CD14-positive monocyte (primary cell): ENCODE measurements at regions not wholly inside any gene's neighbourhood (a gene's known extent, or its start where the extent isn't known, plus 50 kb on each side); places are given as distances from the start of the nearest gene placed in this dataset.
"Not testable (repeated sequence)": the region's sequence is repeated elsewhere in the genome, so short reads cannot be mapped to it uniquely, and the experiment has no call there.

Experiments
- DNase-seq, 3 donors: peaks; one replicate each; pipeline ENCODE4 v3.0.0-alpha.2; 2011 to 2022
- H2AFZ ChIP-seq: 2 replicates; pipeline ENCODE4 v1.6.0; 2012; ENCODE audit warnings: mild to moderate bottlenecking, low read depth, low read length, inconsistent platforms; ENCODE audit not compliant: insufficient read depth, poor library complexity, severe bottlenecking
- H3K27ac ChIP-seq, 2 donors: 1 replicate in 1 of 2; 2 replicates in 1 of 2; pipeline ENCODE4 v1.5.1; 2012 to 2013; ENCODE audit warnings: low read length in 2 of 2, control low read depth in 1 of 2, inconsistent platforms in 1 of 2, low read depth in 1 of 2, mild to moderate bottlenecking in 1 of 2
- H3K27me3 ChIP-seq, 2 donors: one replicate each; pipeline versions ENCODE4 v1.6.0 to v1.6.1; 2011 to 2013; ENCODE audit warnings: low read length in 2 of 2; ENCODE audit not compliant: control insufficient read depth in 2 of 2, insufficient read depth in 2 of 2
- H3K36me3 ChIP-seq, 2 donors: replicated peaks in 1 of 2; 1 replicate in 1 of 2; 2 replicates in 1 of 2; pipeline versions ENCODE4 v1.5.1 to v1.6.1; 2012 to 2013; ENCODE audit warnings: low read length in 2 of 2, control low read depth in 1 of 2, inconsistent platforms in 1 of 2, mild to moderate bottlenecking in 1 of 2; ENCODE audit not compliant: insufficient read depth in 2 of 2, control insufficient read depth in 1 of 2
- H3K4me1 ChIP-seq, 2 donors: 1 replicate in 1 of 2; 2 replicates in 1 of 2; pipeline versions ENCODE4 v1.5.1 to v1.6.1; 2012 to 2013; ENCODE audit warnings: low read length in 2 of 2, control low read depth in 1 of 2, inconsistent platforms in 1 of 2, mild to moderate bottlenecking in 1 of 2, moderate library complexity in 1 of 2; ENCODE audit not compliant: insufficient read depth in 2 of 2, control insufficient read depth in 1 of 2
- H3K4me2 ChIP-seq: replicated peaks from 2 replicates; pipeline ENCODE3; 2012; ENCODE audit warnings: low read length, moderate library complexity, mild to moderate bottlenecking; ENCODE audit not compliant: poor library complexity, severe bottlenecking; ENCODE audit errors: extremely low read depth
- H3K4me3 ChIP-seq, 3 experiments: fragments of 200-600 bp in 1 of 3; sonication (generic) in 1 of 3; replicated peaks in 1 of 3; 1 replicate in 2 of 3; 2 replicates in 1 of 3; pipeline ENCODE4 v1.5.1; 2011 to 2013; ENCODE audit warnings: low read length in 3 of 3, mild to moderate bottlenecking in 3 of 3, control low read depth in 2 of 3, low read depth in 2 of 3, inconsistent platforms in 1 of 3, moderate library complexity in 1 of 3
- H3K79me2 ChIP-seq: 2 replicates; pipeline ENCODE4 v1.6.0; 2012; ENCODE audit warnings: mild to moderate bottlenecking, control low read depth, inconsistent platforms, low read length, moderate library complexity; ENCODE audit not compliant: insufficient read depth
- H3K9ac ChIP-seq: 2 replicates; pipeline ENCODE4 v1.6.0; 2017; ENCODE audit warnings: low read length, mild to moderate bottlenecking; ENCODE audit not compliant: insufficient read depth, poor library complexity, severe bottlenecking
- H3K9me3 ChIP-seq, 2 donors: replicated peaks in 1 of 2; 1 replicate in 1 of 2; 2 replicates in 1 of 2; pipeline versions ENCODE4 v1.5.1 to v1.6.1; 2012 to 2013; ENCODE audit warnings: low read length in 2 of 2, control low read depth in 1 of 2; ENCODE audit not compliant: control insufficient read depth in 1 of 2, insufficient read depth in 1 of 2
- H4K20me1 ChIP-seq: 2 replicates; pipeline ENCODE4 v1.6.0; 2012; ENCODE audit warnings: mild to moderate bottlenecking, low read length, control low read depth, moderate library complexity; ENCODE audit not compliant: insufficient read depth
- H3K27ac Mint-ChIP-seq, 7 donors: one replicate each; pipeline ENCODE4 v1.8.0; 2020; ENCODE audit warnings: mild to moderate bottlenecking in 7 of 7, mixed read lengths in 7 of 7, moderate library complexity in 6 of 7, inconsistent platforms in 2 of 7
- H3K27me3 Mint-ChIP-seq, 3 donors: one replicate each; pipeline ENCODE4 v1.8.0; 2021 to 2022; ENCODE audit warnings: low read depth in 3 of 3, mild to moderate bottlenecking in 3 of 3, mixed read lengths in 3 of 3, moderate library complexity in 3 of 3, inconsistent platforms in 1 of 3
- H3K36me3 Mint-ChIP-seq, 2 donors: one replicate each; pipeline ENCODE4 v1.8.0; 2020; ENCODE audit warnings: mixed read lengths in 2 of 2, inconsistent platforms in 1 of 2, mild to moderate bottlenecking in 1 of 2
- H3K4me1 Mint-ChIP-seq: one replicate; pipeline ENCODE4 v1.8.0; 2020; ENCODE audit warnings: mild to moderate bottlenecking, mixed read lengths
- H3K4me3 Mint-ChIP-seq, 2 donors: one replicate each; pipeline ENCODE4 v1.8.0; 2020; ENCODE audit warnings: mild to moderate bottlenecking in 2 of 2, mixed read lengths in 2 of 2, moderate library complexity in 1 of 2
- H3K9me3 Mint-ChIP-seq, 7 donors: one replicate each; pipeline ENCODE4 v1.8.0; 2020 to 2022; ENCODE audit warnings: mixed read lengths in 7 of 7, mild to moderate bottlenecking in 6 of 7, moderate library complexity in 6 of 7, inconsistent platforms in 2 of 7
- CTCF ChIP-seq: fragments of 200-600 bp; IDR thresholded peaks from one replicate; pipeline ENCODE4 v1.8.0; 2022; ENCODE audit warnings: antibody characterized with exemption, mild to moderate bottlenecking
- WGBS: methylation state at CpG from one replicate; pipeline ENCODE4 v1.1.5; 2013; ENCODE audit warnings: missing lambda C conversion rate; ENCODE audit not compliant: insufficient coverage; 5-methylcytosine and 5-hydroxymethylcytosine counted together
- intact Hi-C, 2 donors: fragments of 100-400 bp; cut with micrococcal nuclease; formaldehyde crosslinking; loops; one replicate each; pipeline versions ENCODE4 v1.15.0 to v1.15.1; 2023

GRCh38 chr18:38644875-38645641 lies 1079.5 kb upstream of the CELF4 start:
- peaks cover 0 to 16% (median 4%) of the 10 kb centered on the region in 7 donors for H3K9me3 Mint-ChIP-seq

GRCh38 chr18:38642711-38643110 lies 1077.1 kb upstream of the CELF4 start:
- no peak overlapping the region for H3K4me2 ChIP-seq

More at GRCh38 chr18:38644875-38645641, 1079.5 kb upstream of the CELF4 start:
- H3K36me3 ChIP-seq = no peaks in the 10 kb centered on the region
- H3K79me2 ChIP-seq = no peaks in the 10 kb centered on the region
- no peak overlapping the region for H2AFZ ChIP-seq
- no peaks in the 10 kb centered on the region for H3K4me1 ChIP-seq
- H3K27ac Mint-ChIP-seq = no peak overlapping the region
- 82% methylated on average over 3 of the region's 4 CpGs for WGBS
- no peak for DNase-seq
- H3K4me1 Mint-ChIP-seq = no peaks in the 10 kb centered on the region
- no peak overlapping the region for H3K9ac ChIP-seq
- no peaks in the 10 kb centered on the region for H3K27me3 ChIP-seq
- H3K4me2 ChIP-seq = no peak overlapping the region
- H3K4me3 ChIP-seq = no peak overlapping the region
- intact Hi-C loops = no loop called here
- H3K9me3 ChIP-seq = peaks cover 0 to 3% of the 10 kb centered on the region in 2 donors
- no peak overlapping the region for H3K27ac ChIP-seq
- no peaks in the 10 kb centered on the region for H3K36me3 Mint-ChIP-seq
- no peaks in the 10 kb centered on the region for H3K27me3 Mint-ChIP-seq
- H4K20me1 ChIP-seq = no peaks in the 10 kb centered on the region
- no peak overlapping the region for H3K4me3 Mint-ChIP-seq
- no peak for TF ChIP-seq CTCF

GRCh38 chr18:38639700-38640099 lies 1074.1 kb upstream of the CELF4 start:
- 45% methylated on average over 2 of the region's 9 CpGs for WGBS
- H3K79me2 ChIP-seq, intact Hi-C loops, H3K36me3 Mint-ChIP-seq, H3K4me2 ChIP-seq, DNase-seq, H3K36me3 ChIP-seq, H3K4me3 Mint-ChIP-seq, H3K4me1 ChIP-seq, H2AFZ ChIP-seq, H3K27ac Mint-ChIP-seq, H3K27me3 Mint-ChIP-seq, H3K27ac ChIP-seq, H3K27me3 ChIP-seq, H3K4me3 ChIP-seq, H3K4me1 Mint-ChIP-seq, H3K9ac ChIP-seq, H4K20me1 ChIP-seq: not testable (repeated sequence)
- peaks cover 13 to 16% of the 10 kb centered on the region in 2 donors for H3K9me3 ChIP-seq
- peaks cover 8 to 31% (median 12%) of the 10 kb centered on the region in 7 donors for H3K9me3 Mint-ChIP-seq

More at GRCh38 chr18:38642711-38643110, 1077.1 kb upstream of the CELF4 start:
- peaks cover 13 to 16% of the 10 kb centered on the region in 2 donors for H3K9me3 ChIP-seq
- no peak overlapping the region for H3K27ac ChIP-seq
- Mint-ChIP-seq H3K4me1 (no peaks in the 10 kb centered on the region), H3K27ac (no peak overlapping the region), H3K36me3 (no peaks in the 10 kb centered on the region), H3K4me3 (no peak overlapping the region), H3K9me3 (peaks cover 8 to 30% (median 11%) of the 10 kb centered on the region in 7 donors), H3K27me3 (no peaks in the 10 kb centered on the region)
- WGBS = no CpG with 5 or more reads among the region's 3 CpGs
- no peaks in the 10 kb centered on the region for H3K4me1 ChIP-seq
- no peak for DNase-seq
- H3K9ac ChIP-seq = no peak overlapping the region
- no peaks in the 10 kb centered on the region for H3K27me3 ChIP-seq
- intact Hi-C loops = no loop called here
- H3K79me2 ChIP-seq = no peaks in the 10 kb centered on the region
- no peak overlapping the region for H3K4me3 ChIP-seq
- no peaks in the 10 kb centered on the region for H3K36me3 ChIP-seq
- TF ChIP-seq CTCF = no peak
- H2AFZ ChIP-seq = no peak overlapping the region
- no peaks in the 10 kb centered on the region for H4K20me1 ChIP-seq
